Dedifferentiated amniotic fluid mesenchymal stem cell (primary cell): ENCODE measurements at regions not wholly inside any gene's neighbourhood (a gene's known extent, or its start where the extent isn't known, plus 50 kb on each side); places are given as distances from the start of the nearest gene placed in this dataset.
"Not testable (repeated sequence)": the region's sequence is repeated elsewhere in the genome, so short reads cannot be mapped to it uniquely, and the experiment has no call there.

Experiments
- DNase-seq: peaks from one replicate; pipeline ENCODE4 v3.0.0-alpha.2; 2016; ENCODE audit errors: extremely low spot score

DNA sequence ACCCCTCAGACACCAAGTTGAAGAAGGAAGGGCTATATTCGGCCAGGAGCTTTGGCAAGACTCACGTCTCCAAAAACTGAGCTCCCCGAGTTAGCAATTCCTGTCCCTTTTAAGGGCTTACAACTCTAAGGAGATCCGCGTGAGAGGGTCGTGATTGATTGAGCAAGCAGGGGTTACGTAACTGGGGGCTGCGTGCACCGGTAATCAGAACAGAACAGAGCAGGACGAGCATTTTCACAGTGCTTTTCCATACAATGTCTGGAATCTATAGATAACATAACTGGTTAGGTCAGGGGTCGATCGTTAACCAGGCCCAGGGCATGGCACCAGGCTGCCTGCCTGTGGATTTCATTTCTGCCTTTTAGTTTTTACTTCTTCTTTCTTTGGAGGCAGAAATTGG is 245.3 kb upstream of the MME start:
- not testable (repeated sequence) for DNase-seq

DNA sequence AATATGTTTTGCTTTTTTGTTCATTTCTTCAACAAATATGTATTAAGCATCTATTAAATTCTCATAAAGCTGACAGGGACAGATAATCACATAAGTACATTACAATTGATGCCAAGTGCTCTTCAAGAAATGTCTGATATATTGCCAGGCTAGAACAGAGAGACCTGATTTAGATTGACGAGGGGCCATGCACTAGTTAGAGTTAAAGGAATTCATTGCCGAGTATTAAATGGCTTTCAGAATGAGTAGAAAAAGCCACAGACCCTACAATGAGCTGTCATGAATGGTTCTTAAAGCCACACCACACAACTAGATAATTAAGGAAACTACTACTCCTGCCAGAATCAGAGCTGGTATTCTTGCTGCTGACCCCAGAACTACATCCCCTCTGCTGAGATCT is 250.2 kb upstream of the MME start:
- no peak for DNase-seq

DNA sequence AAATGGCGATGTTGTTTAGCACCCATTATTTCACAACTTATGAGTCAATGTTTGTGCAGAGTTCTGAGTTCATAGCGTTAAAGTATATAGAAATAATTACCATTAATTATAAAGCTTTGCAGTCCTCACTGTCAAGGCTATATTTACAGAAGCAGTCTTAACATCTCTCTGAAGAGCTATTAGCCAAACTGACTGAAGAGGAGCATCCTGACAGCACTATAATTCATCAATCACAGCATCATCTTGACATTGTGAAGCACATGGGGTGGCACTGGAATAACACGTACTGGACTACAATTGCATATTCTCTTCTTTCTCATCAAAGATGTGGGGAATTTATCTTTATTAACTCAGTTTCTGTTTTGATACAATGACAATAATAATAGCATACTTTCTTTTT is 260.6 kb upstream of the MME start:
- no peak for DNase-seq

DNA sequence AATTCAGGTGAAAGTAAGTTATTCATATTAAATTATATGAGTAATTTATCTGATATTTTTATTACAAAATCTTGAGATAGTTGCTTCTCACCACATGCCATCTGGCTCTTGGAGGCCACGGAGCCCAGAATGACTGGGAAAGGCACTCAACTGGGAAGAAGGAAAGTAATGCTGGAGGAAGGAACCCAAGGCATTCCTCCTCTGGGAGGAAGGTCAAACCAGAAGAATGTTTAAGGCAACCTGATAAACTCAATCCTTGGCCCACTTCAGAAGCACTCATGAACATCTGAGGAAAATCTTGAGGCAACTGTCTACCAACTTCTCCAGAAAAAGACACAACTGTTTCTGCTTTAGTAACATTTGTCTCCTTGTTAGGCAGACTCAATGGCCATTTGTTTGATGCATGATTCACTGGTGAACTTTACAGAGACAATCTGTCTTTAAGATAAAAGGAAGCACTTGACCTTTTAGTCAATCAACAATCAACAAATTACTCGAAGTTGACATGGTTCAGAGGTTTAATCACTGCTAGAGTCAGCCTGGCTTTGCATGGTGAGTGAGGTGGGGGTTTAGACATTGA is 261.4 kb upstream of the MME start:
- DNase-seq, result peak; percentile 6

DNA sequence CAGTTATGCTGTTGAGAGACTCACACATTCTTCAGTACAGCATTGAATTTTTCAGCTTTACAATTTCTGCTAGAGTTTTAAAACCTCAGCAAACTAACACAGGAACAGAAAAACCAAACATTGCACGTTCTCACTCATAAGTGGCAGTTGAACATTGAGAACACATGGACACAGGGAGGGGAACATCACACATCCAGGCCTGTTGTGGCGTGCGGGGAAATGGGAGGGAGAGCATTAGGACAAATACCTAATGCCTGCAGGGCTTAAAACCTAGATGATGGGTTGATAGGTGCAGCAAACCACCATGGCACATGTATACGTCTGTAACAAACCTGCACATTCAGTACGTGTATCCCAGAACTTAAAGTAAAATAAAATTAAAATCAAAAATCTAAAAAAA is 270.1 kb upstream of the MME start:
- DNase-seq, result not testable (repeated sequence)

DNA sequence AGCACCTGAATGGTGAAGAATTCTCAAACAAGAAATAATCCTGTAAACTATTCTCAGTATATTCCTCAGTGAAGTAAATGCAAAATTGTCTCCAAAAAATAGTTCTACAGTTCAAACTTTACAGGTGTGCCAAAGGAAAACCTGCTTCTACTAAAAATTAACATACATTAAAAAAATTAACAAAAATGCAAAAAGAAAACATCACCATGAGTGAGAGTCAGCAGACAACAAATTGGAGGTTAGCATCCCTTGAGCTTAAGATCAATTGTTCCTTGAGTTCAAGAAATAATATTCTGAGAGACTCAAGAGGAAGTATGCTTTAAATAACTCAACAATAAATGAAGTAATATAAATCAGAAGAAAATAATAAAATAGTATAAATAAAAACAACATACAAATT is 278.4 kb upstream of the MME start:
- no peak for DNase-seq

DNA sequence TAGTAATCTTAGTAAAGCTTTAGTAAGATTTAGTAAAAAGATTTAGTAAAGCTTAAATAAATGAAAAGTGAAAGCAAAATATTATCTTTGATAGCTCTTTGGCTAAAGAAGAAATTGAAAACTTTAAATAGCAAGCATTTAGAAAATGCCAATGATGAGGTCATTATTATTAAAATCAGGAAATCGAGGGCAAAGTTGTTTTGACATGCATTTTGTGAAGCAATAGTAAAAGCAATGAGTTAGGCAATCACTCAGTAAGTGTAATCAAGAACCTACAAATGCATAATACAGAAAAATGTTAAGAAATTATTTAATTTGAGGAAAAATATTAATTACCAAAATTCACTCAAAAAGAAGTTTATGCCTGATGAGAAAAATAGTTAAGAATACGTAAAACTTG is 280.3 kb upstream of the MME start:
- no peak for DNase-seq

DNA sequence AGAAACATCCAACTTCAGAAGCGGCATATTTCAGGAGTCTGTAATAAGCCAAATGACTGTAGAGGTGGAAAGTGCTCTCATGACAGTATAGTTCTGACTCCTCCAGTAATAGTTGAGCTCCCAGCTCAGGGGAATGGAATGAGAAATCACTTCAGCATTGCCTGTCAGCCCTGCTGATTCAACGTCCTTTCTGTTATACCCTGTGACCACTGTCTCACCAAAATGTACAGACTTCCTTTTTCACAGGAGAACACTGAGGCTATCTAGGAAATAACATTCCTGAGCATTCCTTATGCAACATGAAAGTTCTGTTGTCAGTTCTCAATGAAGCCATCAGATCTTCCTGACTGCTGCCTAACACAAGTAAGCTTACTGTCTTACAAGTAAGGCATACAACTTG is 284.5 kb upstream of the MME start:
- DNase-seq, result peak; percentile 84

DNA sequence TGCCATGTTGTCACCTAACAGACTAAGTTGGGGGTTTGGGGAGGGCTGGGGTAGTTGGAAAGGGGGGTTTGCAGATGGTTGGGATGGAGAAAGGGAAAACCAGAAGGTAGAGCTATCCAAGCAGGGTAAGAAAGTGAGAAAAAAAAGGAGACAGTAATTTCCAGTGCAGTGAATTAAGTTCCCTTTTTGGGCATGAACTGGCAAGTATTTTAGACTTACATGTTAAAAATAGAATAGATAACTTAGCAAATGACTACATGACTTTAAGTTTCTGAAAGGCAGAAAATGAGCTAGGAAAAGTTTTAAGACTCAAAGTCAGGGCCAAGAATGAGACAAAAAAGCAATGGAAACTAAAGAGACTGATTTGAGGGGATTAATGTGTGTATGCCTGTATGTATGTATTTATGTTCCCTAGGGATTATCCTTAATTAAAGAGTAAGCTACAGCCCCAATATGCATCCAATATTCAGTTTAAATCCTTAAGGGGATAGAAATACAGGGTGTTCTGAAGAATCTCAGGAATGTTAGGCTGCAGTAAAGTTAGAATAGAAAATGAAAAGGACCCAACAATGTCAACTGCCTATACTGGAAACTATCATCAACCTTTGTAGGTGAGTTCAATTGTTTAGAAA is 285.2 kb upstream of the MME start:
- no peak for DNase-seq

DNA sequence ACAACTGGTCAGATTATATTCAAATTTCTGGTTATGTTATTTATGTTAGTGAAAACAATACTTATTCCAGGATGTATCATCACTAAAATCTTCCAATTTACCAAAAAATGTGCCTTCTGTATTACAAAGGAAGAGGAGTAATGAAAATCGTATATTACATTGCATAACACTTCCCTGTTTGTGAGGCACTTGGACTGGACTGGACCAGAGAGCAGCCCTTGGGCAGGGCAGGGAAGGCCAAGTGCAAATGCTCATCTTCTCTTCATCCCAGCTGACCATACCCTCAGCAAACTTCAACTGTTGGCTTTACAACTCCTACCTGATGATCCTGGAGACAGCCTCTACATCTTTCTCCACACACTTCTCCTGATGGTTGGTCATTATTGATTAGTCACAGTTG is 285.7 kb upstream of the MME start:
- DNase-seq, result no peak

DNA sequence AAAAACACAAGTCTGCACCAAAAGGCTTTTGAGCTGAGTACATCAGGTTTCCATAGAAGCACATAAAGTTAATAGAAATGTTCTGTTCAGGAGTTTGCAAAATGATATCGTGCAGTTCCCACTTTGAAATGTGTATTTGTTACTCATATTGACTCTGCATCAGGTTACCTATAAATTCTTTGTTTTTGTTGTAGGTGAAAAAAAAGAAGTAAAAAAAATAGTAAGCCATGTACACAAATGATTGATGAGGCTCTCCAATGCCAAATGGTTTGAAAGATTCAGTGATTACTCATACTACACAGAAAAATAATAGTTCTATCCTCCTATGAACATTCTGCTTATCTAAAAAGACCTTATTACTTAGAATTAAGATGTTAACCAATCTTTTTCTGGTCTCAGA is 287.3 kb upstream of the MME start:
- DNase-seq, result no peak

DNA sequence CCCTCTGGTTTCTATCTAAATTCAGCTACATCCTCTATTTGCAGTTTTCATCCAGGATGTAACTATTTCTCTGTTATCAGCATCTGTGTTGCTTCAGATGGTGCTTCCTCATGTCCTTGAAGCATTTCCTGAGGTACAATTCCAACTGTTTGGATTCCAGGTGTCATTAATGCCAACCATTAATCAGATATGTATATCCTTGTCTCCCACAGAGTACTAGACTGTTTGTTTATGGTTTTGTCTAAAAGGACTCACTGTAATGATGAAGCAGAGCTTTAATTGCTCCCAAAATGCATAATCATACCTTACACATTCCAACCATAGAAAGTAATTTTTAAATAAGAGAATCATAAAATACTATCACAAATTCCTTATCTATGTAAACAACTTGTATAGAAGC is 288.5 kb upstream of the MME start:
- DNase-seq, result no peak

DNA sequence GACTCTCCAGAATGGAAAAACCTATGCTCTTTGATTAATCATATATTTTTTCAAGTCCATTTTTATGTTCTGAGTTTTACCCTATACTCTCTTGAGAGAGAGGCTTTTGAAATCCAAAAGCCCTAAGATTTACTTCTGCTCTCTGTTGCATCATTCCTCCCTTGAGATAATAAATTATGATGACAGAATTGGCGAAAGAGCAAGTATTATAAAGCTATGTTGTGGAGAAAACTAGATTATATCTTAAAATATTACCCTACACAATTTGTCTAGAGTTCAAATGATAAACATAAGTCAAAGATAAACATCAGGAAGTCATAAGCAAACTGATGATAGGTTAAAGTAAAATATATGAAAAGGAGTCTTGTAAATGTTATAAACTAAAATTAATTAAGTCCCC is 293.4 kb upstream of the MME start:
- peak; percentile 48 for DNase-seq

DNA sequence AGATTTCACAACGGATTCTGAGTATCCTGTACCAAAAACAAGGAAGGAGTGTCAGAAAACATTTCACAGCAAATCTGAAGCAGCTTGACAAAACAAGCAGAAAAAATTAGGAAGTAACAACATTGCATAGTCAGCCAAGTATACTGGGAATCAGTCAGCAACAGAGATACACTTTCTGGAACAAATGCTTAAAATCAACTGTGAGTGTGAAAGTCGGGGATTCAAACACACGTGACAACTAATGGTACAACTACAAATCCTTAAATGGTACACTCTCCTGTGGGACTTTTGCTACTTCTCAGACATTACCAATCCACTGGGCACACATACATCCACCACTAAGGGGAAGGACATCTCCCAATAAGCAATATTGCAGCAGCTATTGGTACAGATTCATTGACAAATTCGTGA is 296.6 kb upstream of the MME start:
- no peak for DNase-seq

DNA sequence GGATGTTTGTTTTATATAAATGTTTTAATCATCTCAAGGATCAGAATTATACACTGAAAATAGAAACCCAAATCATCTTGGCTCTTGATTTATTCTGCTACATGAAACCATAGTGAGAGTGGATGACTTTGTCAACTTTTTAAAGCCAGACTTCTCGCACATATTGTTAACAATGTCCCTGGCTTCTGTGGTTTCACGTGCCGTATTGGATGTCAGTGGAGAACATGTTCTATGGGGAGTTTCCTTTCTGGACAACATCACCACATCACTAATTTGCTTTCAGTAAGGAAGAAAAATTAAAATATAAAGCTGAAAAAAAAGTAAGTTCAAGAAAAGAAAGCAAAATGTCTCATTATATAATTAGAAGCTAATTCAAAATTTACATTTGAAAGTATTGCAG is 297.1 kb upstream of the MME start:
- no peak for DNase-seq

DNA sequence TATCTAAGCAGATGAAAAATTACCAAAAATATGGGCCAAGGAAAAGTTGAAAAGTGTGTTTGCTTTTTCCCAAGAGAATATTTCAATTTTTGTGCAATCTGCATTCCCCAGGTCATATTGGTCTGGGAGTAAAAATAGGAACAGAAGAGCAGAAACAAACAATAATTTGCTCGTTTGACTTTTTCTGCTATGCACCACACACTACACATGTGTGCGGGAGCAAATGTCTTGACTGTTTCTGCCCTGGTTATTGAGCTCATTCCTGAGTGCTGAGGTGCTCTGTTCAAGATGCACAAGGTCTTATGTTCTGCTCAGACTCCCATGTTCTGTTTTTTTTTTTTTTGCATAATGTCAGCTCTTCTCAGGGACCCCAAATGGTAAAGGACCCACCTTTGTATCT is 298.0 kb upstream of the MME start:
- DNase-seq, result no peak

DNA sequence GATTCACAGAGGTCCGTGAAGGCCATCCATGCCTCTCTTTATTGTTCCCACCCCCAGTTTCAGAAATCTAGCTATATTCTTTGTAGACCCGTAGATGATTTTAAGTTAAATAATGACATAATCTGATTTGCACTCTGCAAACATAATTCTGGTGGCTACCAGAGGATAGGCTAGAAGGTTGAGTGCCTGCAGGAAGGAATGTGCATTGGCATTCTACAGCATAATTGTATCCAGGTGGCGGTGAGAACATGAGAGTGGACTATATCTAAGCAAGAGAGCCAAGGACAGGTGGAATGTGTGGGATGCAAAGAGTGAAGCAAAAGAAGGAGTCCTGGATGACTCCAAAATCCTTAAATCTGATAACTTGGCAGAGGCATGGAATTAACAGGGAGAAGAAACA is 298.5 kb upstream of the MME start:
- DNase-seq, result no peak

DNA sequence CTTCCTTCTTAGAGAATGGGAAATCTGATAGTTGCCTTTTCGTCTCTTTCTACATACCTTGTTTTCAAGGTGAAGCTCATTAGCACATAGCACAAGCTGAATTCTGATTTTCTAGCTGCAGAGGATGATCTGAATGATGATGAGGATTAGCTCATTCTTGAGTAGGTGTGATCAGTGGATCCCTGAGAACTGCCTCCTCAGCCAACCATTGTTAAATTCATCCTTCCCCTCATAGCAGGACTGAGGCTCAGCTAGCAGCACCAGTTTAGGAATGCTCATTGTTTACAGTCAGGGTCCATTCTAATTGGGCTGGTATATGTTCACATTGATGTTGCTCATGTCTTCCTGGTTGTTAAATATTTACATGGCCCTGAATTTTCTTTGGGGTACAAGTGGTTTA is 299.9 kb upstream of the MME start:
- no peak for DNase-seq

DNA sequence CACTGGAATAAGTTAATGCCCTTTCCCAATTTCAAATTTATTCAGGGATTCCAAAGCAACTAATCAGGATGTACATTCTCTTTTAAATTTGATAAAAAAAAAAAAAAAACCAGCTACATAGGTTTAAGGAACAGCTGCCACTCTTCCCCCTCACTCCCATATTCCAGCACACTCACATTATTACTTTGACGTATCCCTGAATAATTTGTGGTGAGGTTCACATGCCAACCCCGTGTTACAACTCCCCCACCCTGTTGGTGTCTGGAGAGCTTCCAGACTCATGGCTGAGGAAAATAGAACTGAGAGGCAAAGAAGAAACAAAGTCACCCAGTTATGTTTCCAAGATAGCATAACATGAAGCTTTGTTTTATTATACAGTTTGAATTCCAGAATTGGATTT is 300.5 kb upstream of the MME start:
- peak; percentile 60 for DNase-seq

DNA sequence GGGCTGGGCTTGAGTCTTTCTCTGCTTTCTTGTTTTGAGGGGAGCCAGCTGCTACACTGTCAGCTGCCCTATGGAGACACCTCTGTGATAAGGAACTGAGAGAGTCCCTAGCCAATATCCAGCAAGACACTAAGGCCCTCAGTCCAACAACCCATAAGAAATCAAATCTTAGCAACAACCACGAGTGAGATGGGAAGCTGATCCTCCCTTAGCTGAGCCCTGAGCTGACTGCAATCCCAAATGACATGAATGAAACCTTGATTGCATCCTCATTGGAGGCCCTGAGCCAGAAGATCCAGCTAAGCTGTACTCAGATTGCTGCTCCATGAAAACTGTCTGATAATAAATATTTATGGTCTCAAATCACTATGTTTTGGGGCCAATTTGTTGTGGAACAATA is 302.1 kb upstream of the MME start:
- no peak for DNase-seq

DNA sequence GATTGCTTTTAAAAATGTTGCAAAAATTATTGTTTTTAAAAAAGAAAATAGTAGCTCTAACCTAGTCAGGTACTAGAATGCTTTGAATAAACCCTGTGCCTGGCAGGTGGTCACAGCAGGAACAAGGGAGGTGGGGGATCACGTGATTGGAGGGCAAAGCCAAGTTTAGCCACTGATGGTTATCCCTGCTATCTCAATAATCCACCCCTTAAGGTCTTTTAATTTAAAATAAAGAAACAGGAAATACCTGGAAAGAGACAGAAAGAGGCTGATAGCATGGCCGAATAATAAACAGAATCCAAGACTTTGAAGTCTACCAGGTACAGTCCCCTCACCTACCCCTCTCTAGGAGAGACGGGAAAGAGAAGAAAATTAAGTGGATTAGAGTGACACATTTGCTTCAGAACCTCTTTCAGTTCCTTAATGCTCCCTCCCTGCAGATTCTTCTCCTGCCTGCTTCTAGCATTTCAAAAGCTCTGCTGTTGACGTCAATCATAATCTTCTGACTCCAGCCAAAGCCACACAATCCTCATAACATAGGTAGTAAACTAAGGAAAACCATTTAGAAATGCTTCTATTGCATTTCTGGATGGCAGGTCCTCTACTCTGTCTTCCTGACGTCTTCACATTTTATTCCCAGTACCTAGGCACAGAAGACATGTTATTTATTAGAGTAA is 303.4 kb upstream of the MME start:
- no peak for DNase-seq

DNA sequence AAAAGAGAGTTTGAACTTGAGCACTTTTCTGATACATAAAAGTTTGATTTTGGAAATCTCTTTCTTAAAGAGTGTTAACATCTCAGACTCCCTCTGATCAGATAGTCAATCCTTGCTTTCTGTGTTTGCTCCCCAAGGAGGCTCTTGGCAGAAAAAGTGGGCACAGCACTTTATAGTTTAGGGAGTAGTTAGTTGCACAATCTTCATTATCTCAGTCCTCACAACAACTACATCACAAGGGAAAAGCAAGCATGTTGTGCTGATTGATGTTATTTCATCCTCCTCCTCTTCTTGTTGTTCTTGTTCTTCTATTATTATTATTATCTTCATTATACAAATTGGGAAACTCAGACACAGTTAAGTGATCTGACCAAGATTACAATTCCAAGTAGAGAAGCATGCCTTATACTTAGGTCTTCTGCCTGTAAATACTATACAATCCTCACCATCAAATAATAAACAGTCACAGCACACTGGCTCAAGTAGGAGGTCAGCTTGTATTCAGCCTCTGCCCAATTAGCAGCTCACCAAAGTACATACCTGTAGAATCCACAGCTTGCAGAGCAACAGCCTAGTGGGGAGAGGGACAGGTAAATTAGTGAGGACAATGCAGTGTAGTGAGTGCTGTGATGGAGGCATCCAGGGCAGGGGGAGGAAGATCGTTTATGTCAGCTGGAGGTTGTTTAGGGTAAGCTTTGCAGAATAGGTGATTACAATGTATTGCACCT is 304.1 kb upstream of the MME start:
- DNase-seq, result no peak
